Panc1 (cell line): ENCODE measurements at regions not wholly inside any gene's neighbourhood (a gene's known extent, or its start where the extent isn't known, plus 50 kb on each side); places are given as distances from the start of the nearest gene placed in this dataset.

Source experiments
- ATAC-seq: fragments of 200-7000 bp; cut with Tn5 transposase; 2 replicates; pipeline ENCODE4 v1.9.1; 2020; ENCODE audit warnings: mild to moderate bottlenecking, moderate library complexity
- BruUV-seq: library from RNA; stranded (reverse); fragments of 400-500 nt; replicated peaks from 2 replicates; lab custom pipeline; 2021; lab: Mats Ljungman, UMichigan
- CTCF ChIA-PET: fragments of 300-600 bp; sonication (Branson Sonifier 250); formaldehyde crosslinking; loops from one replicate; lab custom pipeline; 2022; ENCODE audit warnings: antibody characterized with exemption; lab: Charles Lee
- POLR2A ChIA-PET: fragments of 300-600 bp; sonication (Branson Sonifier 250); formaldehyde crosslinking; loops from one replicate; lab custom pipeline; 2022; ENCODE audit warnings: antibody characterized with exemption; lab: Charles Lee
- DNase-seq: peaks from one replicate; pipeline ENCODE4 v3.0.0-alpha.2; 2010; ENCODE audit warnings: low read depth, low spot score
- H3K27ac ChIP-seq: 2 replicates; pipeline ENCODE4 v1.5.1; 2011; ENCODE audit warnings: mild to moderate bottlenecking, low read length, inconsistent platforms
- H3K27me3 ChIP-seq: fragments of 200-500 bp; sonication (Bioruptor generic); 2 replicates; pipeline ENCODE4 v1.6.0; 2014; ENCODE audit warnings: low read length, inconsistent platforms; ENCODE audit not compliant: control insufficient read depth, insufficient read depth
- H3K36me3 ChIP-seq: fragments of 200-500 bp; sonication (Bioruptor generic); 2 replicates; pipeline ENCODE4 v1.5.1; 2014; ENCODE audit warnings: inconsistent platforms, mild to moderate bottlenecking, low read length, moderate library complexity; ENCODE audit not compliant: control insufficient read depth, insufficient read depth
- H3K4me1 ChIP-seq: 2 replicates; pipeline ENCODE4 v1.5.1; 2011; ENCODE audit warnings: inconsistent platforms, mild to moderate bottlenecking, low read length, moderate library complexity; ENCODE audit not compliant: control insufficient read depth, insufficient read depth
- H3K4me3 ChIP-seq, 2 experiments: 2 replicates each; pipeline ENCODE4 v1.5.1; 2011 to 2012; ENCODE audit warnings: low read depth in 2 of 2, low read length in 2 of 2, mild to moderate bottlenecking in 2 of 2, inconsistent platforms in 1 of 2, moderate library complexity in 1 of 2
- H3K9me3 ChIP-seq: fragments of 200-500 bp; sonication (Bioruptor generic); 2 replicates; pipeline ENCODE4 v1.5.1; 2014; ENCODE audit warnings: low read depth, mild to moderate bottlenecking, inconsistent platforms, low read length, moderate library complexity; ENCODE audit not compliant: control insufficient read depth, insufficient read depth
- POLR2AphosphoS5 ChIP-seq: IDR thresholded peaks from 2 replicates; pipeline ENCODE4 v1.6.1; 2012; ENCODE audit warnings: mild to moderate bottlenecking, low read depth, low read length, moderate library complexity
- SIN3A ChIP-seq: IDR thresholded peaks from 2 replicates; pipeline ENCODE4 v1.6.1; 2012; ENCODE audit warnings: low read depth, mild to moderate bottlenecking, low read length, moderate library complexity, borderline replicate concordance; ENCODE audit not compliant: insufficient read depth
- TCF7L2 ChIP-seq: IDR thresholded peaks from 2 replicates; pipeline ENCODE4 v1.6.1; 2011; ENCODE audit warnings: mild to moderate bottlenecking, low read depth, low read length, inconsistent platforms
- in situ Hi-C: cut with HindIII; loops from 2 replicates; pipeline ENCODE4 v1.10.0; 2016; ENCODE audit warnings: low sequenced_read_pairs, low pct_unique_long_range_greater_than_20kb
- intact Hi-C: fragments of 100-400 bp; cut with micrococcal nuclease; formaldehyde crosslinking; loops from one replicate; pipeline ENCODE4 v1.10.0; 2022; ENCODE audit not compliant: unreplicated experiment
- TF ChIP-seq, protein P1 (sequence below): fragments of 450-650 bp; IDR thresholded peaks from 2 replicates; pipeline ENCODE4 v1.5.1; 2017; ENCODE audit warnings: mild to moderate bottlenecking
- TF ChIP-seq, protein P2 (sequence below), 2 experiments: IDR thresholded peaks; 2 replicates each; pipeline ENCODE4 v1.6.1; 2011 to 2012; ENCODE audit warnings: low read depth in 2 of 2, control low read depth in 1 of 2, low read length in 1 of 2, mild to moderate bottlenecking in 1 of 2, moderate library complexity in 1 of 2; ENCODE audit not compliant: insufficient read depth in 1 of 2

DNA sequence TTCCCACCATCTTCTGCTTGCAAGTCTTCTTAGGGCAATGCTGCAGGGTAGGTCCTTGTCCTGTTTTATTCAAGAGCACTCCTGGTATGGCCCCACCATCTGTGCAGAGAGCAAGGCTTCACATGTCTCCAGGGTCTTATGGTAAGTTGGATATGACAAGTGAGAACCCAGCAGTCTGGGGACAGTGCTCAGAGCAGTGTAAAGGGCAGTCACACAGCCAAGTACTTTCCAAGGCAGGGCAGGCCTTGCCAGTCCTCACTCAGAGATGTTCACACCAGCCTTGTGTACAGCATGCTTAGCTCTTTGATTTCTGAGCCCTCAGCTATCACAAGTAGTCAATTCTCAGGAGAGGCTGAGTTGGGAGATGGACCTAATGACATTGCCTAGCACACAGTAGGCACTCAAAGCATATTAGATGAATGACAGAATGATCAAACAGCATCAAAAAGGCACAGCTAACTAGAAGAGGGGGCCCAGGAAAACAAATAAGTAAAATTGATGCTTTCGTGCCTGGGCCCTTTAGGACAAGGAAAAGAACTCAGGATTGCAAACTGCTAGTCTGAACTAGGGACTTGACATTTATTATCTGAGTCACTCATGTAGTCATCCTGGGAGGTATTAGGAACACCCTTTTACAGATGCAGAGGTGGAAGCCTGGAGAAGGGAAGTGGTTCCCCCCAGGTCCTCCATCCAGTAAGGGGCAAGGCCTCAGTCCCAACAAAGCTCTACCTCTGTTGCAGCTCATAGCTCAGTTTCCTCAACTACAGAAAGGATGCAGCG lies 86.7 kb upstream of the CTAGE1 start:
- ATAC-seq (0 out of 2 replicates have a peak, but pooled peaks have one; percentile 38), DNase-seq (no peak)
- Histone ChIP-seq H3K4me3 (no peak overlapping the region), H3K36me3 (no peaks in the 10 kb centered on the region), H3K27me3 (no peaks in the 10 kb centered on the region), H3K9me3 (no peaks in the 10 kb centered on the region), H3K4me1 (no peaks in the 10 kb centered on the region), H3K27ac (no peak overlapping the region)
- POLR2A ChIA-PET, result no interaction called here
- intact Hi-C loops (no loop called here), in situ Hi-C loops (no loop called here)
- CTCF ChIA-PET, result no interaction called here
- TF ChIP-seq SIN3A, result no peak
- TF ChIP-seq, protein P1, sequence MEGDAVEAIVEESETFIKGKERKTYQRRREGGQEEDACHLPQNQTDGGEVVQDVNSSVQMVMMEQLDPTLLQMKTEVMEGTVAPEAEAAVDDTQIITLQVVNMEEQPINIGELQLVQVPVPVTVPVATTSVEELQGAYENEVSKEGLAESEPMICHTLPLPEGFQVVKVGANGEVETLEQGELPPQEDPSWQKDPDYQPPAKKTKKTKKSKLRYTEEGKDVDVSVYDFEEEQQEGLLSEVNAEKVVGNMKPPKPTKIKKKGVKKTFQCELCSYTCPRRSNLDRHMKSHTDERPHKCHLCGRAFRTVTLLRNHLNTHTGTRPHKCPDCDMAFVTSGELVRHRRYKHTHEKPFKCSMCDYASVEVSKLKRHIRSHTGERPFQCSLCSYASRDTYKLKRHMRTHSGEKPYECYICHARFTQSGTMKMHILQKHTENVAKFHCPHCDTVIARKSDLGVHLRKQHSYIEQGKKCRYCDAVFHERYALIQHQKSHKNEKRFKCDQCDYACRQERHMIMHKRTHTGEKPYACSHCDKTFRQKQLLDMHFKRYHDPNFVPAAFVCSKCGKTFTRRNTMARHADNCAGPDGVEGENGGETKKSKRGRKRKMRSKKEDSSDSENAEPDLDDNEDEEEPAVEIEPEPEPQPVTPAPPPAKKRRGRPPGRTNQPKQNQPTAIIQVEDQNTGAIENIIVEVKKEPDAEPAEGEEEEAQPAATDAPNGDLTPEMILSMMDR, result no peak
- TF ChIP-seq TCF7L2, result no peak
- TF ChIP-seq, protein P2, sequence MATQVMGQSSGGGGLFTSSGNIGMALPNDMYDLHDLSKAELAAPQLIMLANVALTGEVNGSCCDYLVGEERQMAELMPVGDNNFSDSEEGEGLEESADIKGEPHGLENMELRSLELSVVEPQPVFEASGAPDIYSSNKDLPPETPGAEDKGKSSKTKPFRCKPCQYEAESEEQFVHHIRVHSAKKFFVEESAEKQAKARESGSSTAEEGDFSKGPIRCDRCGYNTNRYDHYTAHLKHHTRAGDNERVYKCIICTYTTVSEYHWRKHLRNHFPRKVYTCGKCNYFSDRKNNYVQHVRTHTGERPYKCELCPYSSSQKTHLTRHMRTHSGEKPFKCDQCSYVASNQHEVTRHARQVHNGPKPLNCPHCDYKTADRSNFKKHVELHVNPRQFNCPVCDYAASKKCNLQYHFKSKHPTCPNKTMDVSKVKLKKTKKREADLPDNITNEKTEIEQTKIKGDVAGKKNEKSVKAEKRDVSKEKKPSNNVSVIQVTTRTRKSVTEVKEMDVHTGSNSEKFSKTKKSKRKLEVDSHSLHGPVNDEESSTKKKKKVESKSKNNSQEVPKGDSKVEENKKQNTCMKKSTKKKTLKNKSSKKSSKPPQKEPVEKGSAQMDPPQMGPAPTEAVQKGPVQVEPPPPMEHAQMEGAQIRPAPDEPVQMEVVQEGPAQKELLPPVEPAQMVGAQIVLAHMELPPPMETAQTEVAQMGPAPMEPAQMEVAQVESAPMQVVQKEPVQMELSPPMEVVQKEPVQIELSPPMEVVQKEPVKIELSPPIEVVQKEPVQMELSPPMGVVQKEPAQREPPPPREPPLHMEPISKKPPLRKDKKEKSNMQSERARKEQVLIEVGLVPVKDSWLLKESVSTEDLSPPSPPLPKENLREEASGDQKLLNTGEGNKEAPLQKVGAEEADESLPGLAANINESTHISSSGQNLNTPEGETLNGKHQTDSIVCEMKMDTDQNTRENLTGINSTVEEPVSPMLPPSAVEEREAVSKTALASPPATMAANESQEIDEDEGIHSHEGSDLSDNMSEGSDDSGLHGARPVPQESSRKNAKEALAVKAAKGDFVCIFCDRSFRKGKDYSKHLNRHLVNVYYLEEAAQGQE (IDR thresholded peaks at IDR 0.05; ENCODE audit: insufficient read depth in 1 of 2, low read depth in 2 of 2, low read length in 1 of 2), result no peak
- TF ChIP-seq POLR2AphosphoS5, result no peak
- BruUV-seq, result no TSS peak

DNA sequence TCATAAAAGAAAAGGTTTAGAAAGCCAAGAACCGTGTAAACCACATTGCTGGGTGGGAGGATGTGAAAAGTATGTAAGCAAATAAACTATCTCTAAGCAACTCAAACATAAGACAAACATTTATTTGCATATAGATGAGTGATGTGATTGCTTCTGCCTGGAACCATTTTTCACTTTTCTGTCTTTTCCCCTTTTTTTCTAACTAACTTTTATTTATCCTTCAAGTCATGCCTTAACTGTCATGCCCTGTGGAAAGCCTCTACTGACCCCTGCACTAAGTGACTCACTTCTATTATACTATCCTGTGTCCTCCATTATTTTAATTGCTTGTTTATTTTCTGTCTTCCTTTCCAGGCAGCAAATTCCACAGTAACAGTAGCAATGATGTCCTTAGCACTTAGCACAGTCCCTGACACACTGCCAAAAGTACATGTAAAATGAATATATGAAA lies 87.5 kb upstream of the CTAGE1 start:
- Histone ChIP-seq H3K4me1 (no peaks in the 10 kb centered on the region), H3K27me3 (no peaks in the 10 kb centered on the region), H3K4me3 (no peak overlapping the region), H3K36me3 (no peaks in the 10 kb centered on the region), H3K9me3 (no peaks in the 10 kb centered on the region), H3K27ac (no peak overlapping the region)
- TF ChIP-seq, protein P2 (IDR thresholded peaks at IDR 0.05; ENCODE audit: insufficient read depth in 1 of 2, low read depth in 2 of 2, low read length in 1 of 2), result no peak
- in situ Hi-C loops (no loop called here), intact Hi-C loops (no loop called here)
- DNase-seq (no peak), ATAC-seq (no peak)
- CTCF ChIA-PET, result no interaction called here
- no TSS peak for BruUV-seq
- POLR2A ChIA-PET, result no interaction called here
